Osteoblast (primary cell): ENCODE measurements at regions not wholly inside any gene's neighbourhood (a gene's known extent, or its start where the extent isn't known, plus 50 kb on each side); places are given as distances from the start of the nearest gene placed in this dataset.

Source experiments
- DNase-seq: peaks from one replicate; pipeline ENCODE4 v3.0.0; 2011; ENCODE audit warnings: low spot score, mixed read lengths; ENCODE audit not compliant: insufficient read length; ENCODE audit errors: missing footprints
- H2AFZ ChIP-seq: 2 replicates; pipeline ENCODE4 v1.6.0; 2011; ENCODE audit warnings: mild to moderate bottlenecking, low read length
- H3K27ac ChIP-seq: 2 replicates; pipeline ENCODE4 v1.5.1; 2011; ENCODE audit warnings: mild to moderate bottlenecking, low read depth, low read length, moderate library complexity
- H3K27me3 ChIP-seq: 2 replicates; pipeline ENCODE4 v1.6.0; 2012; ENCODE audit warnings: mild to moderate bottlenecking, control low read depth, inconsistent platforms, low read length, moderate library complexity; ENCODE audit not compliant: insufficient read depth
- H3K36me3 ChIP-seq: 2 replicates; pipeline ENCODE4 v1.5.1; 2011; ENCODE audit warnings: mild to moderate bottlenecking, low read length, control low read depth, moderate library complexity; ENCODE audit not compliant: insufficient read depth
- H3K4me1 ChIP-seq: 2 replicates; pipeline ENCODE4 v1.5.1; 2011; ENCODE audit warnings: mild to moderate bottlenecking, low read length, control low read depth, moderate library complexity; ENCODE audit not compliant: insufficient read depth
- H3K4me2 ChIP-seq: 2 replicates; pipeline ENCODE4 v1.6.0; 2011; ENCODE audit warnings: mild to moderate bottlenecking, low read length; ENCODE audit not compliant: insufficient read depth
- H3K4me3 ChIP-seq: fragments of 200-600 bp; sonication (generic); 3 replicates; pipeline ENCODE4 v1.5.1; 2012; ENCODE audit warnings: mild to moderate bottlenecking, low read length, inconsistent platforms; ENCODE audit not compliant: insufficient read depth
- H3K79me2 ChIP-seq: 2 replicates; pipeline ENCODE4 v1.6.0; 2012; ENCODE audit warnings: mild to moderate bottlenecking, low read length, control low read depth, inconsistent platforms; ENCODE audit not compliant: insufficient read depth
- H3K9me3 ChIP-seq: 2 replicates; pipeline ENCODE4 v1.5.1; 2011; ENCODE audit warnings: low read depth, low read length, control low read depth
- H4K20me1 ChIP-seq: 2 replicates; pipeline ENCODE4 v1.6.0; 2012; ENCODE audit warnings: mild to moderate bottlenecking, low read length, control low read depth; ENCODE audit not compliant: insufficient read depth
- TF ChIP-seq, protein P1 (sequence below): IDR thresholded peaks from 2 replicates; pipeline ENCODE4 v1.5.1; 2011; ENCODE audit warnings: mild to moderate bottlenecking, low read depth, low read length, moderate library complexity; ENCODE audit errors: extremely low read depth

DNA sequence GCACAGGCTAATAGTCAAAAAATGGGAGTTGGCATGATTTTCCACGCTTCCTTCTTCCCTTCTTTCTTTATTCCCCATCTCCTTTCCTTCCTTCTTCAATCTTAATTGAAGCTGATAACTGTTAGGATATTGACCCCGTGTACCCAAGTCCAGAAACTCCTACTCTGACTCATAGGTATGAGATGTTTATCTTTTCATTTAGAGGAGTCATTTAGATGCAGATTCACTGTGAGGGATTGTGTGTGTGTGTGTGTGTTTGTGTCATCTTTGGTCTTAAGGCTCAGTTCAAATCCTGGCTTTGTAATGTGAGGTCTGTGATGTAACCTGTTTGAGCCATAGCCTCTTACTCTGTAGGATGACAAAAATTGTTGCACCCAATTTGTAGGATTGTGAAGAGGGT, 332.0 kb upstream of the MAF start:
- no peaks in the 10 kb centered on the region for H3K27me3 ChIP-seq
- no peak overlapping the region for H2AFZ ChIP-seq
- TF ChIP-seq, protein P1, sequence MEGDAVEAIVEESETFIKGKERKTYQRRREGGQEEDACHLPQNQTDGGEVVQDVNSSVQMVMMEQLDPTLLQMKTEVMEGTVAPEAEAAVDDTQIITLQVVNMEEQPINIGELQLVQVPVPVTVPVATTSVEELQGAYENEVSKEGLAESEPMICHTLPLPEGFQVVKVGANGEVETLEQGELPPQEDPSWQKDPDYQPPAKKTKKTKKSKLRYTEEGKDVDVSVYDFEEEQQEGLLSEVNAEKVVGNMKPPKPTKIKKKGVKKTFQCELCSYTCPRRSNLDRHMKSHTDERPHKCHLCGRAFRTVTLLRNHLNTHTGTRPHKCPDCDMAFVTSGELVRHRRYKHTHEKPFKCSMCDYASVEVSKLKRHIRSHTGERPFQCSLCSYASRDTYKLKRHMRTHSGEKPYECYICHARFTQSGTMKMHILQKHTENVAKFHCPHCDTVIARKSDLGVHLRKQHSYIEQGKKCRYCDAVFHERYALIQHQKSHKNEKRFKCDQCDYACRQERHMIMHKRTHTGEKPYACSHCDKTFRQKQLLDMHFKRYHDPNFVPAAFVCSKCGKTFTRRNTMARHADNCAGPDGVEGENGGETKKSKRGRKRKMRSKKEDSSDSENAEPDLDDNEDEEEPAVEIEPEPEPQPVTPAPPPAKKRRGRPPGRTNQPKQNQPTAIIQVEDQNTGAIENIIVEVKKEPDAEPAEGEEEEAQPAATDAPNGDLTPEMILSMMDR: no peak
- H3K36me3 ChIP-seq: no peaks in the 10 kb centered on the region
- no peak overlapping the region for H3K4me2 ChIP-seq
- H3K27ac ChIP-seq: no peak overlapping the region
- no peak overlapping the region for H3K4me3 ChIP-seq
- H3K79me2 ChIP-seq: no peaks in the 10 kb centered on the region
- no peak for DNase-seq
- H4K20me1 ChIP-seq: no peaks in the 10 kb centered on the region
- no peaks in the 10 kb centered on the region for H3K4me1 ChIP-seq
- no peaks in the 10 kb centered on the region for H3K9me3 ChIP-seq

DNA sequence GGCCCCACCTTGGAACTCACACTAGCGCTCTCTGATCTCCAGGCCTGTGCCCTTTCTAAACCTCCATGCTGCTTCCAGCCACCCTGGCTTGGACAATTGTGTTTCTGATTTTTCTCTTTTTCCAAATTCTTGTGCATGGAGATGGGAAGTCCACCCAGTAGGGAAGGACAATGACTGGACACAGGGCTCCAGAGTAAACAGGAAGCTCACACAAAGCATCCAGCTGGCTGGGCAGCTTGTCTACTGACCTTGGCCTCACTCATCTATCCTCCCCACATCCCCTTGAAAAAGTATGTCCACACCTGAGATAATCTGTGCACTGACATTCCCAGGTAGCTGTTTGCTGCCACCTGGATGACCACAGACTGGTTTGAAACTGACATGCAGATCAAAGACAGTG, 331.2 kb upstream of the MAF start:
- Histone ChIP-seq H3K36me3 (no peaks in the 10 kb centered on the region), H2AFZ (no peak overlapping the region), H3K4me2 (no peak overlapping the region), H3K4me1 (no peaks in the 10 kb centered on the region), H3K9me3 (no peaks in the 10 kb centered on the region), H3K27me3 (no peaks in the 10 kb centered on the region), H3K4me3 (no peak overlapping the region), H3K27ac (no peak overlapping the region), H4K20me1 (no peaks in the 10 kb centered on the region), H3K79me2 (no peaks in the 10 kb centered on the region)
- no peak for DNase-seq
- TF ChIP-seq, protein P1: no peak

DNA sequence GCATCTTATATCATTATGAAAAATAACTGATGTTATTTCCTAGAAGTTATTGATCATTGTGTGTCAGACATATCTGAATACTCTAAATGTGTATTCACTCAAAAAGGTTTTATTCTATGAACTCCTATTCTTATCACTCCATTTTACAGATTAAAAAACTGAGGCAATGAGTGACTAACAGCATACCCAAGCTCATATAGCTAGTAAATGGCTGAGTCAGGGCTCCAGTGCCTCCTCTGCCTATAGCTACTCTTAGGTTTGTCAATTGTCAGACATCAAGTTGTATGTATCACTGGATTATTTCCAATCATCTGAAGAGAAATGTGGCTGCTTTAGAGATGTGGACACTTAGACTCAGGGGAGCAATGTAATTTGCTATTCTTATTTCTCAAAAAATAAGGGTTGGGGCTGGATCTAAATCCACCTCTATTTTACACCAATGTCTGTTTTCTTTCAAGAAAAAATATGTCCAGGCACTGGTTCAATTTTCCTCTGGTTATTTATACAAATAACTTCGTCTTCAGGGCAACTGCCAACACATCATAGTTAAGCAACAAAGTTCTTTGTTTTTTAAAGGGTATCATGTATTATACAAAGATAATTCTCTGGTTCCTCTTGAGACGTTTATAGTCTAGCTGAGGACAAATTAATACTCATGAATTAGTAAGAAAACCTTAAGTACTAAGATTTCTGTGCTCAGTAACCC, 328.9 kb upstream of the MAF start:
- Histone ChIP-seq H3K27ac (no peak overlapping the region), H3K27me3 (no peaks in the 10 kb centered on the region), H3K79me2 (no peaks in the 10 kb centered on the region), H3K9me3 (no peaks in the 10 kb centered on the region), H3K4me2 (no peak overlapping the region), H2AFZ (no peak overlapping the region), H3K4me3 (no peak overlapping the region), H4K20me1 (no peaks in the 10 kb centered on the region), H3K36me3 (no peaks in the 10 kb centered on the region), H3K4me1 (no peaks in the 10 kb centered on the region)
- TF ChIP-seq, protein P1: no peak
- no peak for DNase-seq

DNA sequence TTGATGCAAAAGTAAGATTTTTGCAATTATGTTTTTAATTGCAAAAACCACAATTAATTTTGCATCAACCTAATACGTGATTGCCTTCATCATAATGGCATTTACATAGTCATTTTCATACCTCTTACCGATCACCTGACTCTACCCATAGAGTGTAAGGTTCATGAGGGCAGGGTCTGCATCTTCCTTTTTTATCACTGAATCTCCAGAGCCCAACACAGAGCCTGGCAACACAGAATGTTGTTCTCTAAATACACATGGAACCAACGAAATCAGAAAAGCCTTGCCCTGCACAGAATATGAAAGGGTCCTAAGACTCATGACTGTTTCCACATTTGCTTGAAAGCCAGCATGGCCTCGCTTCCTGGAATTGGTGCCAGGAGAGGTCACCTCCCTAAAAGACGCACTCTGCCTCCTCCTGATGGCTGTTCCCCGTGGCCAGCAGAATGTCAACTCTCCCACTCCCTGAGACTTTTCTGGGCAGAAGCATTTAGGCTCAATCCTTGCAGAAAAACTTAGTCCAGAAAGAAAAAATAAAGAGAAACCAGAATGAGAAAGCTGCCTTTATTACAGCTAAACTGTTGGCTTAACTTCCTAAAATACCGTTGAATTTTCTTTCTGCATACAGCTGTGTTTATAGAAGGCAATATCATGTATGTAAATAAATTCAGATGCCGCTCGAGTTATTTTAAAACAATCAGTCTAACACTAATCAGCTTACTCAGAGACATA, 327.8 kb upstream of the MAF start:
- no peaks in the 10 kb centered on the region for H3K4me1 ChIP-seq
- no peak for DNase-seq

More for the DNA sequence above, 327.8 kb upstream of the MAF start:
- TF ChIP-seq, protein P1: no peak
- H3K27ac ChIP-seq: no peak overlapping the region
- no peaks in the 10 kb centered on the region for H3K27me3 ChIP-seq
- H4K20me1 ChIP-seq: no peaks in the 10 kb centered on the region
- H3K36me3 ChIP-seq: no peaks in the 10 kb centered on the region
- H3K4me3 ChIP-seq: no peak overlapping the region
- no peaks in the 10 kb centered on the region for H3K79me2 ChIP-seq
- H3K4me2 ChIP-seq: no peak overlapping the region
- no peaks in the 10 kb centered on the region for H3K9me3 ChIP-seq
- H2AFZ ChIP-seq: no peak overlapping the region
